ENCODE measurements at regions not wholly inside any gene's neighbourhood (a gene's known extent, or its start where the extent isn't known, plus 50 kb on each side); places are given as distances from the start of the nearest gene placed in this dataset.

GRCh38 chr1:115144176-115144575 lies 54.9 kb upstream of the TSPAN2 start:
- TF ChIP-seq CTCF (IDR thresholded peaks at IDR 0.05) (no peak), POLR2A (IDR thresholded peaks at IDR 0.05) (no peak)
- intact Hi-C loops (cut with DNase I; ENCODE audit: low total_unique reads), result no loop called here
- 79 to 82% methylated on average over 2 of the region's 2 CpGs for WGBS, 2 donors

GRCh38 chr1:115142616-115143015 lies 53.3 kb upstream of the TSPAN2 start:
- TF ChIP-seq CTCF (IDR thresholded peaks at IDR 0.05) (no peak), POLR2A (IDR thresholded peaks at IDR 0.05) (no peak)
- no peak overlapping the region for H3K4me3 ChIP-seq (ENCODE audit: low read depth, poor library complexity, severe bottlenecking)
- intact Hi-C loops (cut with DNase I; ENCODE audit: low total_unique reads), result no loop called here
- 74 to 75% methylated on average over 3 of the region's 3 CpGs for WGBS, 2 donors
- no peak for DNase-seq (ENCODE audit: low spot score in 2 of 2)

More at GRCh38 chr1:115144176-115144575, 54.9 kb upstream of the TSPAN2 start:
- no peak for DNase-seq (ENCODE audit: low spot score in 2 of 2)
- no peak overlapping the region for H3K4me3 ChIP-seq (ENCODE audit: low read depth, poor library complexity, severe bottlenecking)

- TF ChIP-seq CTCF (IDR thresholded peaks at IDR 0.05) (no peak), POLR2A (IDR thresholded peaks at IDR 0.05) (no peak)
- no peak for DNase-seq (ENCODE audit: low spot score in 2 of 2)
- intact Hi-C loops (cut with DNase I; ENCODE audit: low total_unique reads), result no loop called here
- no peak overlapping the region for H3K4me3 ChIP-seq (ENCODE audit: low read depth, poor library complexity, severe bottlenecking)
Measured at GRCh38 chr1:115141145-115141454, 51.8 kb upstream of the TSPAN2 start.

GRCh38 chr1:115140442-115141144 lies 51.3 kb upstream of the TSPAN2 start:
- H3K4me3 ChIP-seq (ENCODE audit: low read depth, poor library complexity, severe bottlenecking), result no peak overlapping the region
- 93 to 100% methylated on average over 2 of the region's 2 CpGs for WGBS, 2 donors
- no peak for TF ChIP-seq POLR2A (IDR thresholded peaks at IDR 0.05)
- no peak for TF ChIP-seq CTCF (IDR thresholded peaks at IDR 0.05)
- no peak for DNase-seq (ENCODE audit: low spot score in 2 of 2)
- intact Hi-C loops (cut with DNase I; ENCODE audit: low total_unique reads), result no loop called here

GRCh38 chr1:115139381-115139780 lies 50.1 kb upstream of the TSPAN2 start:
- intact Hi-C loops (cut with DNase I; ENCODE audit: low total_unique reads), result loop anchor here (5.0 kb wide), 2 partner anchors 328 to 458 kb away; no protein-coding TSS in a partner anchor
- 84 to 88% methylated on average over 9 of the region's 9 CpGs for WGBS, 2 donors
- TF ChIP-seq POLR2A (IDR thresholded peaks at IDR 0.05) (no peak), CTCF (IDR thresholded peaks at IDR 0.05) (no peak)
- DNase-seq (ENCODE audit: low spot score in 2 of 2), result no peak
- no peak overlapping the region for H3K4me3 ChIP-seq (ENCODE audit: low read depth, poor library complexity, severe bottlenecking)

All from lower leg skin (tissue), 4 donors.